ENCODE measurements at regions not wholly inside any gene's neighbourhood (a gene's known extent, or its start where the extent isn't known, plus 50 kb on each side); places are given as distances from the start of the nearest gene placed in this dataset.

- ChIA-PET POLR2A (no interaction called here), CTCF (no interaction called here)
- no peaks in the 10 kb centered on the region for H3K27me3 Mint-ChIP-seq (ENCODE audit: low read depth)
- H3K36me3 Mint-ChIP-seq, result no peaks in the 10 kb centered on the region
- H3K4me3 Mint-ChIP-seq, result no peak overlapping the region
- H3K4me1 Mint-ChIP-seq, result peaks cover 18% of the 10 kb centered on the region
- TF ChIP-seq SMAD4 (CRISPR knock-in tag; IDR thresholded peaks at IDR 0.05) (no peak), CTCF (IDR thresholded peaks at IDR 0.05) (no peak), ZBTB43 (CRISPR knock-in tag; IDR thresholded peaks at IDR 0.05) (no peak), MAX (CRISPR knock-in tag; IDR thresholded peaks at IDR 0.05) (no peak), ATF2 (CRISPR knock-in tag; IDR thresholded peaks at IDR 0.05; ENCODE audit: borderline replicate concordance, low read depth) (no peak), JAZF1 (CRISPR knock-in tag; IDR thresholded peaks at IDR 0.05) (no peak), HMGA2 (CRISPR knock-in tag; IDR thresholded peaks at IDR 0.05) (no peak), CREM (CRISPR knock-in tag; IDR thresholded peaks at IDR 0.05) (no peak), MLX (CRISPR knock-in tag; IDR thresholded peaks at IDR 0.05) (no peak), STAT6 (CRISPR knock-in tag; conservative IDR thresholded peaks at IDR 0.05; ENCODE audit: low read depth) (no peak), AR (CRISPR knock-in tag; IDR thresholded peaks at IDR 0.05) (no peak), FOXP4 (CRISPR knock-in tag; IDR thresholded peaks at IDR 0.05) (no peak), PRDM15 (CRISPR knock-in tag; IDR thresholded peaks at IDR 0.05) (no peak), CBFB (CRISPR knock-in tag; IDR thresholded peaks at IDR 0.05; ENCODE audit: low read depth) (no peak), TEAD4 (CRISPR knock-in tag; IDR thresholded peaks at IDR 0.05) (no peak), IRF2 (CRISPR knock-in tag; IDR thresholded peaks at IDR 0.05; ENCODE audit: borderline replicate concordance, low read depth) (no peak)
- no peak overlapping the region for H3K27ac Mint-ChIP-seq
- H3K9me3 Mint-ChIP-seq, result peaks cover 3% of the 10 kb centered on the region; the same call in 1 of the 2 replicates
- ATAC-seq (peak; percentile 56; the same call in 1 of the 2 replicates), DNase-seq (ENCODE audit: low spot score) (no peak)
These were observed 121.5 kb upstream of the PDE1A start for GRCh38 chr2:182548031-182548950.

Measured in WTC11 (cell line).